ENCODE measurements at regions not wholly inside any gene's neighbourhood (a gene's known extent, or its start where the extent isn't known, plus 50 kb on each side); places are given as distances from the start of the nearest gene placed in this dataset.

- Histone ChIP-seq H3K4me3 (no peak overlapping the region), H3K36me3 (ENCODE audit: insufficient read depth, low read length) (no peaks in the 10 kb centered on the region), H3K9ac (ENCODE audit: insufficient read length) (no peak overlapping the region), H3K27ac (no peak overlapping the region), H3K9me3 (ENCODE audit: low read depth, low read length) (no peaks in the 10 kb centered on the region)
- DNase-seq (ENCODE audit: low read depth, low spot score): no peak
- no peak for TF ChIP-seq POLR2AphosphoS5 (IDR thresholded peaks at IDR 0.05; ENCODE audit: borderline replicate concordance, low read depth, low read length)
- no peak for TF ChIP-seq FOXP2 (optimal IDR thresholded peaks at IDR 0.05; ENCODE audit: control extremely low read depth, extremely low read length, insufficient read depth)
- TF ChIP-seq EZH2 (IDR thresholded peaks at IDR 0.05): no peak
These were observed 174.8 kb downstream of the FAM114A2 start for GRCh38 chr5:153863951-153864350.

All from SK-N-MC (cell line).